ENCODE measurements at regions not wholly inside any gene's neighbourhood (a gene's known extent, or its start where the extent isn't known, plus 50 kb on each side); places are given as distances from the start of the nearest gene placed in this dataset.

GRCh38 chr2:223536546-223536945 is 65.6 kb downstream of the SCG2 start:
- no peak for TF ChIP-seq CTCF (IDR thresholded peaks at IDR 0.05)
- no peak for TF ChIP-seq POLR2A (IDR thresholded peaks at IDR 0.05; ENCODE audit: low read depth)
- no peak for TF ChIP-seq EP300 (IDR thresholded peaks at IDR 0.05)
